Esophagus muscularis mucosa (tissue), 4 donors: ENCODE measurements at regions not wholly inside any gene's neighbourhood (a gene's known extent, or its start where the extent isn't known, plus 50 kb on each side); places are given as distances from the start of the nearest gene placed in this dataset.

ENCODE experiments used
- DNase-seq: peaks from one replicate; pipeline ENCODE4 v3.0.0-alpha.2; 2017; ENCODE audit errors: extremely low spot score
- H3K27ac ChIP-seq, 4 donors: fragments of 200-600 bp; sonication (generic); replicated peaks in 1 of 4; 1 replicate in 3 of 4; 2 replicates in 1 of 4; pipeline ENCODE4 v1.5.1; 2016 to 2019; ENCODE audit warnings: mild to moderate bottlenecking in 1 of 4
- H3K27me3 ChIP-seq, 4 donors: fragments of 200-600 bp; sonication (generic); one replicate each; pipeline versions ENCODE4 v1.5.1 to v1.6.0; 2016 to 2019
- H3K36me3 ChIP-seq, 4 donors: fragments of 200-600 bp; sonication (generic); one replicate each; pipeline ENCODE4 v1.5.1; 2016 to 2019
- H3K4me1 ChIP-seq, 4 donors: fragments of 200-600 bp; sonication (generic); one replicate each; pipeline ENCODE4 v1.5.1; 2016 to 2019
- H3K4me3 ChIP-seq, 4 donors: fragments of 200-600 bp; sonication (generic); 1 replicate in 2 of 4; 2 replicates in 2 of 4; pipeline ENCODE4 v1.5.1; 2016 to 2019; ENCODE audit warnings: mild to moderate bottlenecking in 4 of 4, moderate library complexity in 1 of 4
- H3K9me3 ChIP-seq, 4 donors: fragments of 200-600 bp; sonication (generic); 1 replicate in 3 of 4; 2 replicates in 1 of 4; pipeline ENCODE4 v1.5.1; 2016 to 2019
- EP300 ChIP-seq: sonication (generic); formaldehyde crosslinking; IDR thresholded peaks from one replicate; pipeline ENCODE4 v1.6.1; 2017; ENCODE audit warnings: antibody characterized with exemption
- POLR2A ChIP-seq: fragments of 450-650 bp; IDR thresholded peaks from one replicate; pipeline ENCODE4 v1.6.1; 2017; ENCODE audit warnings: antibody characterized with exemption, moderate library complexity, mild to moderate bottlenecking, low read depth
- POLR2AphosphoS5 ChIP-seq, 2 donors: sonication (generic); formaldehyde crosslinking; IDR thresholded peaks; one replicate each; pipeline ENCODE4 v1.6.1; 2017; ENCODE audit warnings: antibody characterized with exemption in 2 of 2
- WGBS: methylation state at CpG from one replicate; pipeline ENCODE4 v1.1.5; 2018; 5-methylcytosine and 5-hydroxymethylcytosine counted together
- intact Hi-C: fragments of 100-400 bp; cut with DNase I; formaldehyde crosslinking; loops from one replicate; pipeline ENCODE4 v1.15.1; 2023
- TF ChIP-seq, protein P1 (sequence below), 3 experiments: fragments of 200-600 bp in 2 of 3; fragments of 450-650 bp in 1 of 3; sonication (generic) in 2 of 3; IDR thresholded peaks; one replicate each; pipeline ENCODE4 v1.5.1; 2017 to 2019; ENCODE audit warnings: antibody characterized with exemption in 3 of 3, mild to moderate bottlenecking in 2 of 3, moderate library complexity in 1 of 3

DNA sequence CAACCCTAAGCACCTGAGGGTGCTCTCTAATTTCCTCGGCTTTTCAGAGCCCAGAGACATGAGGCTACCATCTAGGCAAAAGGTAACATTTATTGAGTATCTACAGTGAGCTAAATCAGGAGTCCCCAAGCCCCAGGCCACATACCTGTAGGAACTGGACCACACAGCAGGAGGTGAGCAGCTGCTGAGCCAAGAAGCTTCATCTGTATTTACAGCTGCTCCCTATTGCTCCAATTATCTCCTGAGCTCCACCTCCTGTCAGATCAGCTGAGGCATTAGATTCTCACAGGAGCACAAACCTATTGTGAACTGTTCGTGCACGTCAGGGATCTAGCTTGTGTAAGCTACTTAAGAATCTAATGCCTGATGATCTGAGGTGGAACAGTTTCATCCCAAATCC, 70.2 kb downstream of the RND3 start:
- no peak for DNase-seq
- intact Hi-C loops = no loop called here
- TF ChIP-seq POLR2AphosphoS5 (IDR thresholded peaks at IDR 0.05) (no peak), POLR2A (no peak), EP300 (no peak)
- TF ChIP-seq, protein P1, sequence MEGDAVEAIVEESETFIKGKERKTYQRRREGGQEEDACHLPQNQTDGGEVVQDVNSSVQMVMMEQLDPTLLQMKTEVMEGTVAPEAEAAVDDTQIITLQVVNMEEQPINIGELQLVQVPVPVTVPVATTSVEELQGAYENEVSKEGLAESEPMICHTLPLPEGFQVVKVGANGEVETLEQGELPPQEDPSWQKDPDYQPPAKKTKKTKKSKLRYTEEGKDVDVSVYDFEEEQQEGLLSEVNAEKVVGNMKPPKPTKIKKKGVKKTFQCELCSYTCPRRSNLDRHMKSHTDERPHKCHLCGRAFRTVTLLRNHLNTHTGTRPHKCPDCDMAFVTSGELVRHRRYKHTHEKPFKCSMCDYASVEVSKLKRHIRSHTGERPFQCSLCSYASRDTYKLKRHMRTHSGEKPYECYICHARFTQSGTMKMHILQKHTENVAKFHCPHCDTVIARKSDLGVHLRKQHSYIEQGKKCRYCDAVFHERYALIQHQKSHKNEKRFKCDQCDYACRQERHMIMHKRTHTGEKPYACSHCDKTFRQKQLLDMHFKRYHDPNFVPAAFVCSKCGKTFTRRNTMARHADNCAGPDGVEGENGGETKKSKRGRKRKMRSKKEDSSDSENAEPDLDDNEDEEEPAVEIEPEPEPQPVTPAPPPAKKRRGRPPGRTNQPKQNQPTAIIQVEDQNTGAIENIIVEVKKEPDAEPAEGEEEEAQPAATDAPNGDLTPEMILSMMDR (IDR thresholded peaks at IDR 0.05) = no peak
- Histone ChIP-seq H3K4me3 (no peak overlapping the region), H3K27ac (no peak overlapping the region), H3K4me1 (peaks cover 0 to 13% (median 2%) of the 10 kb centered on the region in 4 donors), H3K36me3 (no peaks in the 10 kb centered on the region), H3K27me3 (no peaks in the 10 kb centered on the region), H3K9me3 (no peaks in the 10 kb centered on the region)
- 85% methylated on average over 3 of the region's 3 CpGs for WGBS

DNA sequence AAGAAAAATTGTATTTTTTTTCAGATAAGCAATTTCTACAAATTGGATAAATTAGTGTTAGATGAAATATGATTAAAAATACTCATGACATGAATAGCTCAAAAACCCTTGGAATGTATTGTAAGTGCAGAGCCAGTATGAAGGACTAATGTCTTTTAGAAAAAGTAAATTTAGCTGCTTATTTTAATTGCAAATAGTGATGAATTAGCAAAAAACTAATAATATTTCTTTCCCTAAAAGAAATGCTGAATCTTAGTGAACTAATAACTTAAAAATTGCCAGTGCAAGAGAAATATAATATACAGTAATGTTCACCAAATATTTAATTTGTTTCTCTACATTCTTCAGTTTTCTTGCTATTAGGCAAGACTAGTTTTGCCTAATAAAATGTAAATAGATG, 72.4 kb downstream of the RND3 start:
- Histone ChIP-seq H3K27me3 (no peaks in the 10 kb centered on the region), H3K36me3 (no peaks in the 10 kb centered on the region), H3K4me1 (peaks cover 0 to 10% (median 5%) of the 10 kb centered on the region in 4 donors), H3K27ac (no peak overlapping the region), H3K4me3 (no peak overlapping the region), H3K9me3 (no peaks in the 10 kb centered on the region)
- intact Hi-C loops = no loop called here
- TF ChIP-seq POLR2AphosphoS5 (IDR thresholded peaks at IDR 0.05) (no peak), EP300 (no peak), POLR2A (no peak)
- TF ChIP-seq, protein P1 (IDR thresholded peaks at IDR 0.05) = no peak
- DNase-seq = no peak

DNA sequence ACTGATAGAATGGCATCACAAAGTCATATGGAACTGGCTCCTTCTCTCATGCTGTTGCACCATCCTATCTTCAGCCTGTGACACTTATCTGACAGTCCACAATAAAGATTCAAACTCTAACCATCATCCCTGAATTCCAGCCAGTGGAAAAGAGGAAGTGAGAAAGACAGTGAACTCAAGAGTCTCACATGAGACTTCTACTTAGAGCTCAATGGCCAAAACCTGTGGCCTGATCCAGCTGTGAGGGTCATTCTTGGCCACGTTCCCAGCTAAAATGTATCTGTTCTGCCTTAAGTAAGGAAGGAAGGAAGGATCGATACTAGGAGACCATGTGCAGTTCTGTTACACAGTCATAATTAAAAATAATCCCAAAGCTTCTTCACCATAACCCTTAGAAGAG, 73.6 kb downstream of the RND3 start:
- no peaks in the 10 kb centered on the region for H3K36me3 ChIP-seq
- no peak for DNase-seq
- H3K4me1 ChIP-seq = peaks cover 0 to 5% (median under 1%) of the 10 kb centered on the region in 4 donors
- intact Hi-C loops = no loop called here
- H3K9me3 ChIP-seq = no peaks in the 10 kb centered on the region
- no peak overlapping the region for H3K27ac ChIP-seq
- H3K4me3 ChIP-seq = no peak overlapping the region
- TF ChIP-seq EP300 = no peak
- no peak for TF ChIP-seq POLR2AphosphoS5 (IDR thresholded peaks at IDR 0.05)
- no peak for TF ChIP-seq POLR2A
- WGBS = 57% methylated on average over 2 of the region's 2 CpGs
- H3K27me3 ChIP-seq = no peaks in the 10 kb centered on the region

GRCh38 chr2:150413366-150413765, 74.1 kb downstream of the RND3 start:
- TF ChIP-seq, protein P1 (IDR thresholded peaks at IDR 0.05) = no peak
- no peaks in the 10 kb centered on the region for H3K36me3 ChIP-seq
- intact Hi-C loops = no loop called here
- H3K9me3 ChIP-seq = no peaks in the 10 kb centered on the region
- 90% methylated on average over 7 of the region's 7 CpGs for WGBS
- no peak for DNase-seq
- H3K4me1 ChIP-seq = peaks cover 0 to 5% (median 0%) of the 10 kb centered on the region in 4 donors
- H3K27me3 ChIP-seq = no peaks in the 10 kb centered on the region
- no peak overlapping the region for H3K27ac ChIP-seq
- H3K4me3 ChIP-seq = no peak overlapping the region

DNA sequence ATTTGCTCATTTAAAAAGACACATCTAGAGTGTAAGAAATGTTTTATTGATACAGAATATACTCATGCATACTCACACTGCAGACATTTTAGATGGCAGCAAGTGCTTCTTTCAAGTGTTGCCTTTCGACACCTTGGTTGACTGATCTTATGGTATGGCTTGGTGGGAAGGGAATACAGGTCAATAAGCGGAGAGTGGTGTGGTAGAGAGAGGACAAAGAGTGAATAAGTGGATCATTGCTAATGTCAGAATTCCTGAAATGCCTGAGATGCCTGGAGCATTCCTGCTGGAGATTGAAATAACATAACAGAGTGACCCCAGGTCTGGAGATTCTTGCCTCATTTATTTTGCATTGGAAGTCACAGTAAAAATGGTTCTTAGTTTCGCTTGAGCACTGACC, 76.7 kb downstream of the RND3 start:
- intact Hi-C loops = no loop called here
- Histone ChIP-seq H3K4me1 (peaks cover 0 to 8% (median 3%) of the 10 kb centered on the region in 4 donors), H3K9me3 (no peaks in the 10 kb centered on the region), H3K4me3 (no peak overlapping the region), H3K27me3 (no peaks in the 10 kb centered on the region), H3K27ac (no peak overlapping the region), H3K36me3 (no peaks in the 10 kb centered on the region)
- 84% methylated on average over 3 of the region's 3 CpGs for WGBS
- TF ChIP-seq, protein P1 (IDR thresholded peaks at IDR 0.05) = no peak
- no peak for TF ChIP-seq EP300
- TF ChIP-seq POLR2AphosphoS5 (IDR thresholded peaks at IDR 0.05) = no peak
- no peak for TF ChIP-seq POLR2A
- DNase-seq = no peak
